Activated naive CD4-positive, alpha-beta T cell treated with anti-CD3 and anti-CD28 coated beads, Interleukin-2, amount 10 ng/mL, durations not matched to agents 7 days and 5 days (primary cell): ENCODE measurements at regions not wholly inside any gene's neighbourhood (a gene's known extent, or its start where the extent isn't known, plus 50 kb on each side); places are given as distances from the start of the nearest gene placed in this dataset.
"Not testable (repeated sequence)": the region's sequence is repeated elsewhere in the genome, so short reads cannot be mapped to it uniquely, and the experiment has no call there.

Experiments used
- CTCF ChIA-PET: fragments of 350-600 bp; sonication (Branson Sonifier 250); formaldehyde crosslinking; loops from one replicate; lab custom pipeline; 2021; ENCODE audit warnings: antibody characterized with exemption; lab: Charles Lee
- DNase-seq: peaks from one replicate; pipeline ENCODE4 v3.0.0-alpha.2; 2020
- H3K27ac Mint-ChIP-seq: one replicate; pipeline ENCODE4 v1.8.0; 2021; ENCODE audit warnings: mild to moderate bottlenecking, moderate library complexity, mixed read lengths
- H3K27me3 Mint-ChIP-seq: one replicate; pipeline ENCODE4 v1.8.0; 2021; ENCODE audit warnings: mild to moderate bottlenecking, mixed read lengths
- H3K36me3 Mint-ChIP-seq: one replicate; pipeline ENCODE4 v1.8.0; 2021; ENCODE audit warnings: mixed read lengths
- H3K4me1 Mint-ChIP-seq: one replicate; pipeline ENCODE4 v1.8.0; 2021; ENCODE audit warnings: mixed read lengths
- H3K4me3 Mint-ChIP-seq: one replicate; pipeline ENCODE4 v1.8.0; 2021; ENCODE audit warnings: mild to moderate bottlenecking, moderate library complexity, mixed read lengths
- H3K9me3 Mint-ChIP-seq: one replicate; pipeline ENCODE4 v1.8.0; 2021; ENCODE audit warnings: mixed read lengths

- no peak overlapping the region for H3K4me3 Mint-ChIP-seq
- no peaks in the 10 kb centered on the region for H3K4me1 Mint-ChIP-seq
- H3K27ac Mint-ChIP-seq, result no peak overlapping the region
- no peak for DNase-seq
- H3K36me3 Mint-ChIP-seq, result no peaks in the 10 kb centered on the region
- CTCF ChIA-PET, result no interaction called here
- no peaks in the 10 kb centered on the region for H3K27me3 Mint-ChIP-seq
- H3K9me3 Mint-ChIP-seq, result no peaks in the 10 kb centered on the region
These were observed 202.8 kb upstream of the IGFBP3 start for GRCh38 chr7:46123756-46124343.

GRCh38 chr7:46115410-46115809, 194.3 kb upstream of the IGFBP3 start:
- no peak overlapping the region for H3K27ac Mint-ChIP-seq
- no peak for DNase-seq
- H3K4me1 Mint-ChIP-seq, result no peaks in the 10 kb centered on the region
- no peaks in the 10 kb centered on the region for H3K27me3 Mint-ChIP-seq
- no peak overlapping the region for H3K4me3 Mint-ChIP-seq
- H3K9me3 Mint-ChIP-seq, result no peaks in the 10 kb centered on the region
- no peaks in the 10 kb centered on the region for H3K36me3 Mint-ChIP-seq
- CTCF ChIA-PET, result no interaction called here

GRCh38 chr7:46109437-46109836, 188.4 kb upstream of the IGFBP3 start:
- DNase-seq, result no peak
- no peaks in the 10 kb centered on the region for H3K27me3 Mint-ChIP-seq
- H3K4me1 Mint-ChIP-seq, result no peaks in the 10 kb centered on the region
- no peak overlapping the region for H3K4me3 Mint-ChIP-seq
- CTCF ChIA-PET, result no interaction called here
- no peak overlapping the region for H3K27ac Mint-ChIP-seq
- no peaks in the 10 kb centered on the region for H3K36me3 Mint-ChIP-seq
- H3K9me3 Mint-ChIP-seq, result no peaks in the 10 kb centered on the region

GRCh38 chr7:46108272-46108671, 187.2 kb upstream of the IGFBP3 start:
- Mint-ChIP-seq H3K4me1 (no peaks in the 10 kb centered on the region), H3K36me3 (no peaks in the 10 kb centered on the region), H3K27me3 (no peaks in the 10 kb centered on the region), H3K9me3 (no peaks in the 10 kb centered on the region), H3K27ac (no peak overlapping the region), H3K4me3 (no peak overlapping the region)
- CTCF ChIA-PET, result no interaction called here
- no peak for DNase-seq

GRCh38 chr7:46107610-46108217, 186.6 kb upstream of the IGFBP3 start:
- DNase-seq, result no peak
- Mint-ChIP-seq H3K9me3 (no peaks in the 10 kb centered on the region), H3K27me3 (no peaks in the 10 kb centered on the region), H3K4me3 (no peak overlapping the region), H3K27ac (no peak overlapping the region), H3K4me1 (no peaks in the 10 kb centered on the region), H3K36me3 (no peaks in the 10 kb centered on the region)
- CTCF ChIA-PET, result no interaction called here

- DNase-seq, result no peak
- H3K9me3 Mint-ChIP-seq, result no peaks in the 10 kb centered on the region
- no peaks in the 10 kb centered on the region for H3K36me3 Mint-ChIP-seq
- H3K4me3 Mint-ChIP-seq, result no peak overlapping the region
- no peaks in the 10 kb centered on the region for H3K4me1 Mint-ChIP-seq
- H3K27me3 Mint-ChIP-seq, result no peaks in the 10 kb centered on the region
- H3K27ac Mint-ChIP-seq, result no peak overlapping the region
- CTCF ChIA-PET, result interaction anchor here (0.5 kb wide), 1 partner anchor 164 kb away, joined by 3 read pairs; no protein-coding TSS in a partner anchor
These were observed 179.4 kb upstream of the IGFBP3 start for GRCh38 chr7:46100521-46100920.

- no peaks in the 10 kb centered on the region for H3K4me1 Mint-ChIP-seq
These were observed 178.0 kb upstream of the IGFBP3 start for GRCh38 chr7:46099076-46099475.

GRCh38 chr7:46091071-46091470, 170.0 kb upstream of the IGFBP3 start:
- H3K4me1 Mint-ChIP-seq, result no peaks in the 10 kb centered on the region
- no peaks in the 10 kb centered on the region for H3K36me3 Mint-ChIP-seq
- no peak overlapping the region for H3K27ac Mint-ChIP-seq
- peaks cover 4% of the 10 kb centered on the region for H3K9me3 Mint-ChIP-seq
- no peak for DNase-seq
- no peak overlapping the region for H3K4me3 Mint-ChIP-seq
- CTCF ChIA-PET, result no interaction called here
- no peaks in the 10 kb centered on the region for H3K27me3 Mint-ChIP-seq

More at GRCh38 chr7:46099076-46099475, 178.0 kb upstream of the IGFBP3 start:
- CTCF ChIA-PET, result no interaction called here
- H3K4me3 Mint-ChIP-seq, result no peak overlapping the region
- no peaks in the 10 kb centered on the region for H3K36me3 Mint-ChIP-seq
- no peak for DNase-seq
- H3K27ac Mint-ChIP-seq, result no peak overlapping the region
- no peaks in the 10 kb centered on the region for H3K27me3 Mint-ChIP-seq
- no peaks in the 10 kb centered on the region for H3K9me3 Mint-ChIP-seq

GRCh38 chr7:46089281-46089680, 168.2 kb upstream of the IGFBP3 start:
- H3K36me3 Mint-ChIP-seq, result no peaks in the 10 kb centered on the region
- H3K4me1 Mint-ChIP-seq, result no peaks in the 10 kb centered on the region
- H3K27me3 Mint-ChIP-seq, result no peaks in the 10 kb centered on the region
- no peak for DNase-seq
- H3K4me3 Mint-ChIP-seq, result no peak overlapping the region
- CTCF ChIA-PET, result no interaction called here
- H3K27ac Mint-ChIP-seq, result no peak overlapping the region
- peaks cover 4% of the 10 kb centered on the region for H3K9me3 Mint-ChIP-seq

GRCh38 chr7:46088486-46088885, 167.4 kb upstream of the IGFBP3 start:
- H3K9me3 Mint-ChIP-seq, CTCF ChIA-PET, H3K27ac Mint-ChIP-seq, H3K27me3 Mint-ChIP-seq, H3K4me1 Mint-ChIP-seq, H3K36me3 Mint-ChIP-seq, H3K4me3 Mint-ChIP-seq, DNase-seq: not testable (repeated sequence)

GRCh38 chr7:46080595-46081159, 159.6 kb upstream of the IGFBP3 start:
- Mint-ChIP-seq H3K4me3 (no peak overlapping the region), H3K27me3 (no peaks in the 10 kb centered on the region), H3K4me1 (no peaks in the 10 kb centered on the region), H3K27ac (no peak overlapping the region), H3K9me3 (no peaks in the 10 kb centered on the region), H3K36me3 (no peaks in the 10 kb centered on the region)
- CTCF ChIA-PET, result no interaction called here
- DNase-seq, result no peak

GRCh38 chr7:46079421-46079820, 158.3 kb upstream of the IGFBP3 start:
- no peak overlapping the region for H3K4me3 Mint-ChIP-seq
- no peaks in the 10 kb centered on the region for H3K9me3 Mint-ChIP-seq
- H3K27ac Mint-ChIP-seq, result no peak overlapping the region
- H3K27me3 Mint-ChIP-seq, result no peaks in the 10 kb centered on the region
- no peaks in the 10 kb centered on the region for H3K36me3 Mint-ChIP-seq
- H3K4me1 Mint-ChIP-seq, result no peaks in the 10 kb centered on the region
- no peak for DNase-seq
- CTCF ChIA-PET, result no interaction called here

- CTCF ChIA-PET, result interaction anchor here (0.7 kb wide), 1 partner anchor 158 kb away, joined by 3 read pairs; no protein-coding TSS in a partner anchor
- no peaks in the 10 kb centered on the region for H3K27me3 Mint-ChIP-seq
- no peaks in the 10 kb centered on the region for H3K9me3 Mint-ChIP-seq
- no peak overlapping the region for H3K27ac Mint-ChIP-seq
- DNase-seq, result no peak
- H3K4me1 Mint-ChIP-seq, result no peaks in the 10 kb centered on the region
- H3K36me3 Mint-ChIP-seq, result no peaks in the 10 kb centered on the region
- H3K4me3 Mint-ChIP-seq, result no peak overlapping the region
These were observed 155.5 kb upstream of the IGFBP3 start for GRCh38 chr7:46076527-46076926.

GRCh38 chr7:46072722-46073121, 151.7 kb upstream of the IGFBP3 start:
- DNase-seq, result no peak
- no peak overlapping the region for H3K4me3 Mint-ChIP-seq
- no peaks in the 10 kb centered on the region for H3K9me3 Mint-ChIP-seq
- H3K4me1 Mint-ChIP-seq, result no peaks in the 10 kb centered on the region
- no peaks in the 10 kb centered on the region for H3K36me3 Mint-ChIP-seq
- no peak overlapping the region for H3K27ac Mint-ChIP-seq
- H3K27me3 Mint-ChIP-seq, result no peaks in the 10 kb centered on the region
- CTCF ChIA-PET, result no interaction called here

- Mint-ChIP-seq H3K9me3 (no peaks in the 10 kb centered on the region), H3K27me3 (no peaks in the 10 kb centered on the region), H3K27ac (no peak overlapping the region), H3K4me3 (no peak overlapping the region), H3K36me3 (no peaks in the 10 kb centered on the region), H3K4me1 (no peaks in the 10 kb centered on the region)
- CTCF ChIA-PET, result no interaction called here
- no peak for DNase-seq
These were observed 150.5 kb upstream of the IGFBP3 start for GRCh38 chr7:46071601-46072000.
